ENCODE measurements at regions not wholly inside any gene's neighbourhood (a gene's known extent, or its start where the extent isn't known, plus 50 kb on each side); places are given as distances from the start of the nearest gene placed in this dataset.
"Not testable (repeated sequence)": the region's sequence is repeated elsewhere in the genome, so short reads cannot be mapped to it uniquely, and the experiment has no call there.

- DNase-seq (ENCODE audit: low read depth), result no peak
Measured at GRCh38 chr2:15751477-15751876, 159.8 kb downstream of the DDX1 start.

- no peak for DNase-seq (ENCODE audit: low read depth)
Measured at GRCh38 chr2:15752552-15753232, 161.0 kb downstream of the DDX1 start.

- no peak for DNase-seq (ENCODE audit: low read depth)
Measured at GRCh38 chr2:15753233-15753798, 161.6 kb downstream of the DDX1 start.

- DNase-seq (ENCODE audit: low read depth), result no peak
Measured at GRCh38 chr2:15753811-15754702, 162.4 kb downstream of the DDX1 start.

- DNase-seq (ENCODE audit: low read depth), result no peak
Measured at GRCh38 chr2:15754703-15755099, 163.0 kb downstream of the DDX1 start.

GRCh38 chr2:15755528-15755927 is 163.9 kb downstream of the DDX1 start:
- no peak for DNase-seq (ENCODE audit: low read depth)

GRCh38 chr2:15756011-15756550 is 164.4 kb downstream of the DDX1 start:
- DNase-seq (ENCODE audit: low read depth), result no peak

GRCh38 chr2:15756882-15757819 is 165.5 kb downstream of the DDX1 start:
- no peak for DNase-seq (ENCODE audit: low read depth)

DNA sequence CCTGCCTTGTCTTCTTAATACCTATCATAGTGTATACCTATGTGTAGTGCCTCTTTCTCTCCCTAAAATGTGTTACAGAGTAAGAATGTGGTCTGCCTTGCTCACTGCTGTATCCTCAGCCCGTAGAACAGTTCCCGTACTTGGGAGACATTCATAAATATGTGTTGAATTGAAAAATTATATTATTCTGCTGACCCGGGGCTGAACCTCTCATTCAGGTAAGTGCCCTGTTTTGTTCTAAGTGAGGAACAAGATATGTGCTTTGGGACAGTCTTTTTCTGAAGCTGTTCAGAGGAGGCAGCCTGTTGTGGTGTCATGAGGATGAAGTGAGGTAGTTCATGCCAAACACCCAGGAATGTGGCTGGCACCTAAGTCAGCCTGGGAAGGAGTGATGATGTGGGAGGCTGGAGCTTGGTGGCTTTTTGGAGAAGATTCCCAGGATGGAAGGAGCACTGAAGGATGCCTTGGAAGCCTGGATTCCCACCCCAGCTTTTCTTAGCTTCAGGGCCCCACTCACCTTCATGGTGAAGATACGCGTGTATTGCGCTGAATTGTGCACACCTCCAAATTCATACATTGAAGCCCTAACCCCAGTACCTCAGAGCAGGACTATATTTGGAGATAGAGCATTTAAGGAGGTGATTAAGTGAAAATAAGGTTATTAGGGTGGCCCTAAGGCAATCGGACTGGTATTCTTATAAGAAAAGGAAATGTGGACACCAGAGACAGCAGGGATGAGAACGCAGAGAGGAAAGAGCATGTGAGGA is 166.3 kb downstream of the DDX1 start:
- no peak for DNase-seq (ENCODE audit: low read depth)

- no peak for DNase-seq (ENCODE audit: low read depth)
Measured at GRCh38 chr2:15758848-15759247, 167.2 kb downstream of the DDX1 start.

DNA sequence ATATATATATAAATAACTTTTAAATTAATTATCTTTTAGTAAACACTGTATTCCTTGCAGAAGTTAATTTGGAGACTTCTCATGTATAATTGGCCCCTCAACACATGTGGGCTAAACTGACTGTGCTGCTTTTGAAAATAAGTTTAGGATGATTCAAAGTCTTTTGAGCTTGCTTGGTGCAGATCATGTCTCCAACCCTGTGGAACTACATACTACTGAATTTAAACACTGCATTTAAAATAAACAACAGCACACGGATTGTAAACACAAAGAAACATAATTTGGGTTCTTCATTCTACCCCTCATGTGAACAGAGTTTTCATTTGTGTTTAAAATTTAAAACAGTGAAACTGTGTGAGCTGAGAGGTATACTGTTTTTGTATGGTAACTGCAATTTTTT is 167.7 kb downstream of the DDX1 start:
- DNase-seq (ENCODE audit: low read depth), result no peak

DNA sequence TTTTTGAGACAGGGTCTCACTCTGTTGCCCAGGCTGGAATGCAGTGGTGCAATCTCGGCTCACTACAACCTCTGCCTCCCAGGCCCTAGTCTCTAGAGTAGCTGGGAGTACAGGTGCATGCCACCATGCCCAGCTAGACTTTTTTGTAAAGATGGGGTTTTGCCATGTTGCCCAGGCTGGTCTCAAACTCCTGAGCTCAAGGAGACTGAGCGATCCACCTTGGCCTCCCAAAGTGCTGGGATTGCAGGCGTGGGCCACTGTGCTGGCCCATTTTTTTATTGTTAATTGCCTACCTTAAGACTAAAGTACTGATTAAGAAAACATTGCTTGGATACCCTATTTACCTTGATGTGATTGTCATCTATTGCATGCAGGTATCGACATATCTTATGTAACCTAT is 168.1 kb downstream of the DDX1 start:
- DNase-seq (ENCODE audit: low read depth), result not testable (repeated sequence)

DNA sequence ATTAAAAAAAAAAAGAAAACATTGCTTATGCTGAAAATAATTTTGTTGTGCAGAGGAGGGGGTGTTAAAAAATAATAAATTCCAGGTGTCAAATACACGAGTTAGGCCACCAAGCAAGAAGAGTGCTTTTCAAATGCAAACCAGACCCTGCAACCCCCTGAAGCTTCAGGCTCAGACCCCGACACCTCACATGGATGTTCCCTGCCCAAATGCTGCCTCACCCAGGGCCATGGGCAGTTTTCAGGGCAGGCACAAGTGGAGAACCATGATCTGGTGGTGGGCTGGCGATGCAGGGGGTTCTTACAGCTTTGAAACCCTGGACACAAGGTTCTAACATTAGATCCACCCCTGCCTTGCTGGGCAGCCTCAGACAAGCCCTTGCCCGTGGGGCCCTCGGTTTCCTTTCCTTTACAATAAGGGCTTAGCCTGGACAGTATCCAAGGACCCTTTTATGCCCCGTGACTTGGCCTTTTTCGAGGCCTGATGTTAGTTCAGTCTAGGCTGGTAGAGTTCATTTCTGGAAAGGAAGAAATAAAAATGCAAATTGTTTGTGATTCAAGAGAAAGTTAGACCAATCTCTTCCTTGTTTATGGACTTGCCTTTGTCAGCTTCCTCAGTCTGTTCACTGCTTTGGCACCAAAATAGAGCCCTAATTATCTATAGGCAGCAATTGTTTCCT is 168.7 kb downstream of the DDX1 start:
- no peak for DNase-seq (ENCODE audit: low read depth)

DNA sequence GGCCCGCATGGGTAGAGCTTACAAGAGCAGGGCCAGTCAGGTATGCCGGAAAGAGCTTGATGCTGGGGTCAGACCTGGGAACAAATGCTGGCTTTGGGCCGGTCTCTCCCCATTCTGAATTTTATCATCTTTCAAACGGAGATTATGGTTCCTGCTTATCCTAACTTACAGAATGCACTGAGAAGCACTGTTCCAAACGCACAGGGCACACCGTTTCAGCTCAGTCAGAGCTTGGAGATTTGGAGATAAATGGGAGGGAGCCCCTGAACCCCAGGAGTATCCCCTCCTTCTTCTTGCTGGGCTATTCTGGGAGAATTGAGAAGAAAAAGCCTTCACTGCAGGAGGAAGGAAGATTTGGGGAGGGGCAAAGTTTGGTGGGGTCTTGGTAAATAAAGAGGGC is 169.4 kb downstream of the DDX1 start:
- no peak for DNase-seq (ENCODE audit: low read depth)

- no peak for DNase-seq (ENCODE audit: low read depth)
Measured at GRCh38 chr2:15761910-15762309, 170.2 kb downstream of the DDX1 start.

DNA sequence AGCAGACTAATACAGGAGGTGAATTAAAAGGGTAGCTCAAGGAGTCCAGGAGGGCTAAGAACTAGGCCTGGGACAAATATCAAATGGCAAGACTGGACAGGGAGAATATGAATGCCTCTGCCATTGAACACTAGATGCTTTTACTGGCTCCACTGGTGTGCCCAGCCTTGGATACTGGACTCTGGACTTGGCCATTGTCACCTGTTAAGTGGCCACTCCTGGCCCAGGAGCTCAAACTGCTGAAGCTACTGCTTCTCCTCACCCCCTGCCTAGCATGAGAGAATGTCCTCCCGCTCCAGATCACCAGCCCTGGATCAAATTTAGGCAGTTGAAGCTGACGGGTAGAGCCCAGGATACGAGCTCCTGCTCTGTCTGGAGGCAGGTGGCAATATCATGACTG is 170.8 kb downstream of the DDX1 start:
- no peak for DNase-seq (ENCODE audit: low read depth)

DNA sequence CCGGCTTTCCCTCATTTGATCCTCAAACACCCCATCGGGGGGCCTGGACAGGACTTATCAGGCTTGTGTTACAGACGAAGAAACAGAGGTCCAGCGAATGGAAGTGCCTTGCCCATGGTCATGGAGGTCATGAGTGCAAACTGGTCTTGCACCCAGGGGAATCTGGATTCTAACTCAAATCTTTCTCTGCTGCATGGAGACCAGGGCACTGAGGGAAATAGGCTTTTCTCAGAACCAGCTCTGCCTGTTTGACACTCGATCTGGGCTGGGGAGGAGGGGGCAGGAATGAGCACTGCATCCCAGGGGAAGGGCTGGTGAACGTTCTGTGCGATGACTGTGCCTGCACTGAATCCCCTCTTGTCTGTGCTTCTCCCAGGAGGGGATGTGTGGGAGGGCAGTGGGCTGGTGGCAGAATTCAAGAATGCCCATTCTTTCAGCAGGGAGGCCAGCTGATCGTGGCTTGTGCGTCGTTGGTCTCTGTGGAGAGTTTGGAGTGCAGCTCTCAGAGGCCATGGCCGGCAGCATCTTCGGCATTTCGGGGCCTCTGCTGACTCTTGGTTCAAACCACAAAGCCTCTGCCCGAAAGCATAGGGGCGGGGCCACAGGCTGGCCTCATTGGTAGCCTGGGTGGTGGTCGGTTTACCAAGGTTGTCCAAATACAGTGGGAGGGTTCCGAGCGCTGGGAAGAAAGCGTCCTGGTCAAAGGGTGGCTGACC is 171.6 kb downstream of the DDX1 start:
- DNase-seq (ENCODE audit: low read depth), result no peak

- DNase-seq (ENCODE audit: low read depth), result no peak
Measured at GRCh38 chr2:15763822-15764682, 172.4 kb downstream of the DDX1 start.
